Inflammatory macrophage treated with lipopolysaccharide for 4 hours (primary cell): ENCODE measurements at regions not wholly inside any gene's neighbourhood (a gene's known extent, or its start where the extent isn't known, plus 50 kb on each side); places are given as distances from the start of the nearest gene placed in this dataset.
A peak's percentile ranks its signal among the peaks of the same experiment; 100 is the strongest.
"Not testable (repeated sequence)": the region's sequence is repeated elsewhere in the genome, so short reads cannot be mapped to it uniquely, and the experiment has no call there.

Source experiments
- DNase-seq: peaks from one replicate; pipeline ENCODE4 v3.0.0-alpha.2; 2020

DNA sequence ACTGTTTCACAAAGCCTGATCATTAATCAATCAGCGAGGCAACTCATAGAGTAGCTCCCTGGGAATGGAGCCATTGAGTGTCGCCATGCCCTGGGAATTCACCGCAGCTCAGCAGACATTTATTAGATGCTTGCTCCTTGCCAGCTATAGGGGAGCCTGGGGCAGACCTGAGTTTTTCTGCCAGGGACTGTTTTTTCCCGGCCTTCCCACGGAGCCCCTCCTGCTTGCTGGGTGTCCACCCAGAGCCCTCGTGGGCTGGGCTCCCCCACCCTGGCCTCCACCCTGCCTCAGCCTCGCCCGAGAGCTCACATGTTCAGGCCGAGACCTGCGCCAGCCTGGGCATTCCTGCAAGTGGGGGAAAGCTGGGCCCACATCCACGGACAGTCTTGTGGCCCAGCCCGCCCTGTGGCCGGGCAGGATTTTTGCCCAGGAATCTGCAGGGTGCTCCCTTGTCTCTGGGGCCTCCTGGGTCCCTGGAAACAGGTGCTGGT, 64.9 kb downstream of the SMIM38 start:
- no peak for DNase-seq

DNA sequence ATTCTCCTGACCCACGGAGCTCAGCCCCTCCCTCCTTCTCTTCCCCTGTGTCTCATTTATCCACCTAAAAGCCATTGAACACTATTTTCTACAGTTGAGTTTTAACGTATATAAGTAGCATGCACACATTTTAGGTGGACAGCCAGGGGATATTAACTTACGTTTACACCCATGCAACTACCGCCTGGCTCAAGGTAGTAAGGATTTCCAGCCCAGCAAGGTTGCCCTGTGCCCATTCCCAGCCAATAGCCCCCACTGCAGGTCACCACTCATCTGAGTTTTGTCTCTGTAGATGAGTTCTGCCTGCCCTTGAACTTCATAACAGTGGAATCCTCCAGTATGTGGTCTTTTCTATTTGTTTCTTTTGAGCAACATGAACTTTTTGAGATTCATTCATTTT, 65.4 kb downstream of the SMIM38 start:
- DNase-seq: no peak

DNA sequence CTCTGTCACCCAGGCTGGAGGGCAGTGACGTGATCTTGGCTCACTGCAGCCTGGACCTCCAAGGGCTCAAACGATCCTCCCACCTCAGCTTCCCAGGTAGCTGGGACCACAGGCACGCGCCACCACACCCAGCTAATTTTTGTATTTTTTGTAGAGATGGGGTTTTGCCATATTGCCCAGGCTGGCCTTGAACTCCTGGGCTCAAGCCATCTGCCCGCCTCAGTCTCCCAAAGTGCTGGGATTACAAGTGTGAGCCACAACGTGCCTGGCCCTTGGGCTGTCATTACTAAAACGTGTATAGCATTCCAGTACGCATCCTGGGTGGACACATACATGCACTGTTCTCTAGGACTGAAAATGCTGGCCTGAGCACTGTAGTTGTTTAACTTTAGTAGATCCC, 65.9 kb downstream of the SMIM38 start:
- DNase-seq: not testable (repeated sequence)

DNA sequence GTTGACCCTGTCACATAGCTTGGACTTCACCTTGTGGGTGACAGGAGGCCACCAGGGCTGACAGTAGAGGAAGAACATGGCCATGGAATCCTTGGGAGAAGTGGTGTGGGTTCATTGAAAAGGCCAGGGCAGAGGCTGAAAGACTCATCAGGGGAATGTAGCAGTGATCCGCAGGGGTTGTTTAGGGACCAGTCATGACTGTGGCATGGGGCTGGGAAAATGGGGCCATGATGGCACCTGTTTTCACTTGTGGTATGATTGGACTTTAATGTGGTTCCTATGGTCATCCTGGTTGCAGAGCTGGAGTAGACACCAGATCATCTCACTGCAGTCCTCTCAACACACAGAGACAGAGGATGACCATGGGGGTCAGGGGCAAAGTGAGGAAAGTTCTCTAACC, 66.7 kb upstream of the MYEOV start:
- DNase-seq: no peak

DNA sequence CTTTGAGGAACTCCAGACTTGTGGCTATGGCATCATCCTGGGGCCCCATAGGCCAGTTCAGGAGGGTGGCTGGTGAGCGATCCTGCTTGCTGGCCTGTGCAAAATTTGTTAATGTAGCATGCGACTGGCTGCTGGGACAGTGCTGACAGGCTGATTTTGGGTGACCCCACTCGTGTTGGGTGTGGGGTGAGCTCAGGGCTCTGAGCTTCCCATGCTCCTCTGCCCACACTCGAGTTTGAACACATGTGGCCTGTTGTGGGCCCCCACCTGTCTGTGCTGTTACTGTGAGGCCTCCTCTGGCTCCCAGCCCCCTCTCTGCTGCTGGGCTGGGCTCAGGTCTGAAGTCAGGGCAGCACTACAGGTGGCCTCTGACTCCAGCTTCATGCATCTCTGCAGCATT, 64.4 kb upstream of the MYEOV start:
- peak; percentile 2 for DNase-seq

DNA sequence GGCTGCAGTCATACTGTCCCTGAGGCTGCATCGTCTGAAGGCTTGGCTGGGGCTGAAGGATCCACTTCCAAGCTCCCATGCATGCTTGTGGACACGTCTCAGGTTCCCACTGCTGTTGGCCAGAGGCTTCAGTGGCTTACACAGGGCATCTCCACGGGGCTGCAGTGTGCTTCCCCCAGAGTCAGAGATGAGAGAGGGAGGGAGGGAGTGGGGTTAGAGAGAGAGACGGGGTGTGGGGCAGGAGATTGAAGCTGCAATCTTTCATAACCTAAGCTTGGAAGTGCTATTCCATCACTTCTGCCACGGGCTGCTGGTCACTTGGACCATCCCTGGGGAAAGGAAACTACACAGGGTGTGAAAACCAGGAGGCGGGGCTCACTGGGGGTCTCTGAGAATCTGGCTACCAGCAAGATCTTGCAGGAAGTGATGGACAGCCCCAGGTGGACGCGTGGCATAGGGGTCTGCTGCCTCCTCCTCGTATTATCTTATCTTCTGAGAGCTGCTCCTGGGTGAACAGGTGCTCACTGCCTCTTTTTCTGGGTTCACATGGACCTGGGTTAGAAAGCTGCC, 63.0 kb upstream of the MYEOV start:
- DNase-seq: no peak

DNA sequence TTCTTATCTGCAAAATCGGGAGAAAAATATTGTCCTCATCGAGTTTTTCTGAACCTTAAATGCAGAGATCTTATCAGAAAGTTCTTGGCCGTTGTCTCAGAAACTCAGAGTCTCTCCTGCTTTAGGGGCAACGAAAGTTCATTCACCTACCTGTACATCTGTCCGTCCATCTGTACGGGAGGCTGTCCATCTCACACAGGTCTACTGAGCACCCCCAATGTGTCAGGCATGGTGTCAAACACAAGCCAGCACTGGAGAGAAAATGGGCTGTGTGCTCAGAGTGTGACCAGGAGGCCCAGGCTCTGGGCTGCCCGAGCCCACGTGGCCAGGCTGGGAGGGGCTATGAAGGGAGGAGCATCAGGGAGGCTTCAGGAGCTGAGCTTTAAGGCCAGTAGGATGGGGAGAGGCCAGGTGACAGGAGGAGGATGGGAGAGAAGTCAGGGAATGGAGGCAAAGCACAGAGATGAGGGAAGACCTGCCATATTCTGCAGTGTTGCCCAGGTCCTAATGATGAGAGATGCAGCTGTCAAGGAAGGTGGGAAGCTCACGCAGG, 62.4 kb upstream of the MYEOV start:
- DNase-seq: no peak

DNA sequence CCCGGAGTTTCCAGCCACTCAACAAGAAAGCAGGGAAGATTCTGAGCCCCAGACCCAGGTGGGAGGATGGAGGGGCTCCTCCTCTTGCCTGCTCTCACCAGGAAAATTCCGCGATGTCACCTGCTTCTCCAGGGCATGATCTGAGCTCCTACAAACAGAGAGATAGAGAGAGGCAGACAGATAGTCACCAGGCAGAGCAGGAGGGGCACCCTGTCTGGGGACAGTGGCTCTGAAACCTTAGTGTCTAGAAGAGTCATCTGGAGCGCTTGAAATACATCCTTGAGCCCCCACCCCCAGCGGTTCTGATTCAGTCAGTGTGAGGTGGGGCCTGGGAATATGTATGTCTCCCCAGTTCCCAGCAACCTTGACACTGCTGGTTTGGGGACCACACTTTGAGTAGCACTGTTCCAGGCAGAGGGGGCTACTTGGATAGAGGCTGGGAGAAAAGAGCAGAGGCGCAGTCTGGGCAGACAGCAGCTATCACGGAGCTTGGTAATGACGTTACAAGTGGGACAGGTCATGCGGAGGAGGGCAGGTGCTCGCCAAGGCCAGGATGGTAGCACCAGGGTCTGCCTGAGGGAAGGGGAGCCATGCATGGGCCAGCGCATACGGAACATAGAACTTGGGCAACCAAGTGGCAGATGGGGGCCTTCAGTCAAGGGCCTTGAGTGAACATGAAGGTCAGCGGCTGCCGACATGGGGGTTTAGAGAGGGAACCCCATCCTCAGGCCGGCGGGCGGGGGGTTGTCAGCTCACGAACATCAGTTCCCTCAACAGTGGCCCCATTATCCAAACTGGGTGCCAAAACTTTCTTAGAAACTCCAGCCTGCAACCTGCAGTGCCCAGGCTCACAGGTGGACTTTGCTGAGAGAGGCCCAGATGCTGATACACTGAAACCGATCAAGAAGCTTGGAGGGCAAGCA, 60.9 kb upstream of the MYEOV start:
- no peak for DNase-seq

DNA sequence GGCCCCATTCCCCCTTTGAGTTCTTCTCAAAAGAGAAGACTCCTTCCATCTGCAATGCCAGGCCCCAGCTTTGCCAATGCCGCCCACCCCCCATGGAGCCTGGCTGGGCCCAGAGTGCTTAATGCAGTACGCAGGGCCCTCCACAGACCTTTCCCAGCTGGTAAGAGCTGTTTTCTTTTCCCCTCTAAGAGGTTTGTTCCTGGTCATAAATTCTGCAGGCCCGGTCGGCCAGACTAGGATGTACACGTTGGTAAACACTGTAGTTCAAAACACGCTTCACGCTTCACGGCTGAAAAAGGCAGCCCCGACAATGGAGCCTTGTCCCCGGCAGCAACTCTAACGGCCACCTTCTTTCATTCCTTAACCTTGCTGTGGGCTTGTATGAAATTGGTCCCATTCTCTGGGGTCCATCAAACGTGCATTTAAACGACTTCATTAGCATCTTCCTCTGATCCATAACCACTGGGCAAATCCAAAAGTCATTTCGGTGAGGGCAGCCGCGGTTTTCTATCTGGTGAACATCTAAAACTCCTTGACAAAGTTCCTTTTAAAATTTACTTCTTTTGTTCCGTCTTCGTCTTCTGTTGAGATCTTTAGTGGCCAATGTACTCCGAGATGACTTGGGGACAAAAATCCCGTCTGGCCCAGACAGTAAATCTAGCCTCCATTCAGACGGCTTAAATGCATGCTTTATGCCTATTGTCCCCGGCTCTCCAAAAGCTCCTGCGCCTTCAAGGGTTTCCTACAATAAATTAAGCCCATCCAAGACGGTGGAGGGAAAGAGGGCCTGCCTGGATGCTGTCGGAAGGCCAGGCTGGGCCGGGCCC, 60.0 kb upstream of the MYEOV start:
- no peak for DNase-seq

DNA sequence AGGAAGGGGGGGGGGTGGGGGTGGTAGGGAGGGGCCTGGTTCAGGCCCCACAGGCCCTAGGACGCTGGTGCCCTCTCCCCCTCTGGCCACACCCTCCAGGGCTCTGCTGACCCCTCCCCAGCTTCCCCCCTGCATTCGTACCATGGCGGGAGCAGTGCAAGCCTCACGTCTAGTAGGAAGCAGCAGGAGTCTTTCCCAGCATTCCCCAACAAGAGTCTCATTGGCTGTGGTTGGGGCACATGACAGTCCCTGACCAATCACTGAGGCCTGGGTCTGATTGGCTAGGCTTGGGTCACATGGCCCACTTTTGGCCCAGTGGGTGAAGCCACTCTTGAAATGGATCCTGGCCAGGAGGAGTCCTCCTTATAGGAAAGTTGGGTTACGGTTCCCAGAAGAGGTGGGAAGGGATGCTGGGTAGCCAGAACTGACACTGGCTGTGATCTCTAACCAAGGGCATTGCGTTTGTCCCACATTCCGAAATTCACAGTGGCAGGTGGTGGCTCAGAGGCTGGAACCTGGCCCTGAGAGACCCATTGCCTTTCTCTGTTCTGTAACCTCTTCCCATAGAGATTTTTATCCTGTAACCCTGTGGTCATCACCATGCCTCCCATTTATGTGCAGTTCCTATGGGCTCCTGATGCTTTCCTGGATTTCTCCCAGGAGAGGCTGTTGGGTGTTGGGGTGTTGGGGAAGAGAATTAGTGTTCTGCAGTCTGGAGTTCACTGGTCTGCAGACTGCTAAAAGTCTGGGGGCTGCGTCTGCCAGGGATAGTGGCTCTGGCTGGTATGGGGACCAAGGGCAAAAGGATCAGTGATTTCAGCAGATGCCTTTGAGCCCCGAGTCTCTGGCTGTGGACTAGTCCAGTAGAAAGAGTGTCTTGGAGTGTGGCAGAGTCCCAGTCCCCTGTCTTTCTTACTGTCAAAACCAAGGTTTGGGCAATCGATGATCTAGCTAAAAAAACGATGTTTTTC, 58.9 kb upstream of the MYEOV start:
- DNase-seq: no peak

DNA sequence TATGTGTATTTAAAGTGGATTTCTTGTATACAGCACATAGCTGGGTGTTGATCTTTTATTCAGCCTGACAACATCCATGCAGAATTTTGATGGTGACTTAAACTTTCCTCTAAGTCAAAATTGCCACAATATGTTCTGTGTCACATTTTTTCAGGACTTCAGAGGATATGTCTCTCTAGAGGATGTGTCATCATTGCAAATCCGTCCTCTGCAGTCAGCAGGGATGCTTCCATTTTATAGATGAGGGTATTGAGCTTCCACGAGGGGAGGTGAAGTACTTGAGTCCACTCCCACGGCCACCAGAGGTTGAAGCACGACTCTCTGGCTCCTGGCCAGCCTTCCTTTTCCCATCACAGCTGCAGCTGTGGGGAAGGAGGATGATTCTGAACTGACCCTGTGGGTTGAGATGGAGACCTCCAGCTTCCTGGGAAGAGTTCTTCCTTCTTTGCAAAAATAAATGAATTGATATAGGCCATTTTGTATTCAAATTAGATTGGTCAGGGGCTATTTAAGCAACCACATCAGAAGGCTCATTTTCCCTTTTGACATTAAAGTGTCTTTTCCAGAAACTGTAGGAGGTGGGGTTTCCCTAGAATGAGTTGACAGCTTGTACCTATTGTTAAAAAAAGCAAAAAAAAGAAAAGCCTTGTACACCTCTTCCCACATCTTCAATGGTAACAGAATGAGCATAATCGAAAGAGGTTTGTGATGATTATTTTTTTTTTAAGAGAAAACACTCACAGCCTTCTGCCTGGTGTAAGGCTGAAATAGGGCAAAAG, 55.2 kb upstream of the MYEOV start:
- peak; percentile 3 for DNase-seq

DNA sequence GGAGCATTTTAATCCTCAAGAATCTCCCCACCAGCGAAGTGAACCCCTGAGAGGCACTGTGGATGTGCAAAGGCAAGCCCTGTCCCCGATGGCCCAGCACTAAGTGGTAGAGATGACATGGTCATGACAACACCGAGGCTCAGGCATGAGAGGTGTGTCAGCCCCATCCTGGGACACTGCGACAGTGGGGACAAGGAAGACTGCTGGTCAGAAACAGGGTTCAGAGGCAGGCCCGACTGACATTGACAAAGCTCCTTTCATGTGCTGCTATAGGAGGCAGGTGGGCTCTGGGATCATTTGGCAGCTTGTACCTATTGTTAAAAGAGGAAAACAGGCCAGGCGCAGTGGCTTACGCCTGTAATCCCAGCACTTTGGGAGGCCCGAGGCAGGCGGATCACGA, 54.3 kb upstream of the MYEOV start:
- DNase-seq: no peak

DNA sequence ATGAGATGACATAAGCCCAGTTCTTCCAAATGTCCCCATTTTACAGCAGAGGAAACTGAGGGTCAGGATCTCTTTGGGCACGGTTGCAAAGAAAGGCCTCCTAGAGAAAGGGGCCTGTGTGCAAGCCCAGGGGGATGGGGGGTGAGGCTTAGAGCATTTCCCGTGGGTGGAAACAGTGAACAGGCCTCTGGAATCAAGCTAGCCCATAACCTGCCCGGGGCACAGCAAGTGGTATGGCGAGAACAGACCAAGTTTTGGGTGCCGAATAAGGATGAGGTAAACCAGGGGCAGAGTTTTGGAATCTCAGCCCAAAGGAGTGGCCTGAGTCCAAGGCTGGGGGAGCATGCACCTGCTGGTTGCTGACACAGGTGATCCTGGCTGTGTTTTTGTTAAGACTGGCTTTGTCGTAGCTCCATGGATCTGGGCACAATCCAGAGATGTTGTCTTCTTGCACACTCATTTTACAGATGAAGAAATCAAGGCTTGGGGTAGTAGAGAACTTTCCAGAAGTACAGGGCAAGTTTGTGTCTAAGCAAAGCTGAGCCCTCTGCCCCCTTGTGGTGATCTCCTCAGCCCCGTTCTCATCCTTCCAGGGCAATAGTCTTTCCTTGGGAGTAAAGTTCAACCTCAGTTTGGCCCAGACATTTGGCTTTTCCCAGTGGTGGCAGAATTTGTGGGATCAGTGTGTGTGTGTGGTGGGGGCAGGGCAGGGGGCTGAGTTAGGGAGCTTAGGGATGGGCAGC, 53.5 kb upstream of the MYEOV start:
- DNase-seq: peak; percentile 33

DNA sequence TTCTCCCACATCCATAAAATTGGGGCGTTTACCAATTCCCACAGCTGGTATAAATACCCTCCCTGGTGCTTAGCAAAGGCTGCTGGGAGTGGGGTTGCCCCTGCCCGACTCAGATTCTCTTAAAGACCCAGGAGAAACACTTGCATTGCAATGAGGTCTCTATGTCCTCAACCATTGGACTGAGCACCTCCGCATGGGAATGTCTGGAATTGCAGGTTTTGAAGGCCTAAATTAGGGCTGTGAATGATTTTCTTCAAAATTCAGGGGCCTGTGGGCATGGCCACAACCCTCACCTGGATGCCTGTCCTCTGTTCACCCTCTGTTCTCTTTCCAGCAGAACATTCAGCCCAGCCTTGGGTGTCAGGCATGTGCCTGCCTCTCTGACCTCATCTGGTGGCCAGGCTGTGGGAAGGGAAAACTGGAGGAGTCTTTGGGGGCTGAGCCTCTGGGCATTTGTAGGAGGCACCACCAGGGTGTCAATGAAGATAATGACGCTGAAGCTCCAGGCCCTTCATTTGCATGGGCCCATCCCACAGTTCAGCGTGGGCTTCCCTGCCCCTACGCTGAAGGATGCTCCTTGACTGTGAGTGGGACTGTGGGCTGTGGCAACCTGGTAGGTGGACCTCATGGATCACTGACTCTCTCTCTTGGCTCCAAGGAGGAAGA, 52.7 kb upstream of the MYEOV start:
- no peak for DNase-seq

DNA sequence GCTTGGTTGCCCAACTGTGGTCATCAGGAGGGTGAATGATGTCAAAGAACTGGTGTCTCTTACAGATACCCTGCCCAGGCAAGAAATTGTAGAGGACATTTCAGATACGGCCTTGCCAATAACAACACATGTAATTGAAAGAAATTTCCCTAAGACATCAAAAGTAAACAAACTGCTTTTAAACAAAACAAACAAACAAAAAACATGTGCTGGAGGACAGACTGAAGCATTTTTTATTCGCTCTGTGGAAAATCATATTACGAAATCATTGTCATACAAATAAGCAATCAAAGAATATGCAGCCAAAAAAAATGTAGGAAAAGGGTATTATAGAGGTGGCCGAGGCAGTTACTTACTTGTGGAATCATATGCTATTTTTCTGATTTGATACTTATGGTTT, 52.1 kb upstream of the MYEOV start:
- DNase-seq: no peak

DNA sequence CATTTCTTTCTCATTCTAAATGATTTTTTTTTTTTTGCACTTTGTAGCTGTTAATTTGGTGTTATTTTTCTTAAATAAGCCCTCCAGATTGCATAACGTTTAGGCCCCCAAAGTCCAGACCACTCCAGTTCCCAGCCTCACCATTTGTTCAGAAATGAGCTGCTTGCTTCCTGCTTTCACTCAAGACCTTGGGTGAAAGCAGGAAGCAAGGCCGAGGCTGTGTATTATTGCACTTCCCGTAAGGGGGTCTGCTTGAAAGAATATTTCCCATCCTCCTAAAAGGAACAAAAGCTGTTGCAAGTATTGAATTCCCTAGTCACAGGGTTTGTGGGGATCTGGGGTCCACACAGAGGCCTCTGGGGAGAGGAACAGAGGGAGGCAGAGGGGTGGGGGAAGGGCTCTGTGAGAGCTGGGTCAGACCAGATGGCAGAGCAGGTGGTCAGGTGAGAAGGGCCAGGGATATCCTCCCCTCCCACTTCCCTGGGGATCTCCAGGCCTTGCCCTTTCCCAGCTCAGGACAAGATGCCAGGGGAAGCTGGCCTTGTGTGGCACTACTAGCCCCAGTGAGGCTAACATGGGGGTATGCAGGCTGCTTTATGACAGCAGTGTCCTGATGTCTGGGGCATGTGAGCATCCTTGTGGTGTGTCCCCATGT, 51.6 kb upstream of the MYEOV start:
- DNase-seq: peak; percentile 51

DNA sequence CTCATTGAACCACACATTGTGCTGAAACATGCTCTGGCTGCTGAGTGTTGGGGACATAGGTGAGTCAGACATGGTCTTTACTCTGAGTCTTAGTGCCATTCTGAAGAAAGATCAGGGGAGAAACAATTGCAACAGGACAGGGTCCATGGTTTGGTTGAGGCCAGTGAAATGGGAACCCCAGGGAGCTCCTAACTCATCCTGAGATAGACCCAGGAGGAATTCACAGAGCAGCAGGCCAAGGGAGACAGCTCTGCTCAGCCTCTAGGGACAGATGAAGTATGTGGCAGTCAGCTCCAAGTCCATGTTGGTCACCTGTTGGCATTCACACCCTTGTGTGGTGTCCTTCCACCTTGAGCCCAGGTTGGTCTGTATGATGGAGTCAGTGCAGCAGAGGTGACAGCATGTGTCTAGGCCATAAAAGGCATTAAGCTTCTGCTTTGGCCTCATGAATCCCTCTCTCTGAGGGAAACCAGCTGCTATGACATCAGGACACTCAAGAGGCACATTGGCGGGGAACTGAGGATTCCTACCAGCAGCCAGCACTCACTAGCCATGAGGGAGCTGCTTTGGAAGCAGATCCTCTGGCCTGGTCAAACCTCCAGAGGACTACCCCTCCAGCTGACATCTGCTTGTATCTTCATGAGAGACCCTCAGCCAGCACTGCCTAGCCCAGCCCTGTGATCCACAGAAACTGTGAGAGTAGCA, 50.3 kb upstream of the MYEOV start:
- DNase-seq: no peak
